ENCODE measurements at regions not wholly inside any gene's neighbourhood (a gene's known extent, or its start where the extent isn't known, plus 50 kb on each side); places are given as distances from the start of the nearest gene placed in this dataset.

DNA sequence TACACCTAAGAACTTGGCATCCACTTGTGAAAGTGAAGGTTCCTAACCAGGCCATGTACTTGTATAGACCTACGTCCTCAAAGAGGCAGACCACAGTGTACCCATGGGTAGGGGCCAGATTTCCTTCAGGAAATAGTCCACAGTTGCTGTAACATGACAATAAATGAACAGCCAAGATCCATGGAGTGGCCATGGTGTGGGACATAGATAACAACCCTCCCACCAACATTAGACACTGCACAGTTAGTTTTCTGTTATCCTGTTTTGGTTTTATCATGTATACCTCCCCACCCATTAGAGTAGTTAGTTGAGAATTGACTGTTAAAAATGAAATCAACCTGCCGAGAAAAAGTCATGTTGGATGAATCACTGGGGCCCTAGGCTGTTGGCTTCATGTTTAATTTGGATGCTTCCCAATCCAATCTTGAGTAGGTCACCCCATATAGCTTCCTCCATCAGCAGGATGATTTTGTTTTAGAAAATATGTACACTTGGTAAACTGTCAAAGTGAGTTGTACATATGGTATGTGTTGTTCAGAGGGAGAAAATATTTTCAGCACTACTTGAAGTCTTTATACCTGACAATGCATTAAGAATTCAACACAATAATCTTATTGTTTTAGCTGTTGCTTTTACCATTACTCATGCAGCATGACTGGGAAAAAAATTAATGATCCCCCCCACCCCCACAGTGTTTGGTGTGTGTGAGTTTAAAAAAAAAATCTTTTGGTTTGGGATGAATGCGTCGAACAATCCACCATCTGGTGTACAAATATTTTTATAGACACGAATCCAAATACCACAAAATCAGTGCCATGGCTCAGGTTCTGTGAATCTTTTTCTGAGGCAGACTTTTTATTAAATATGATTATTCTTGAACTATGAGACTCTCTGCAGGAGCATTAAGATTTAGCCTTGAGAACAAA is 88.3 kb upstream of the ARHGAP29 start:
- no TSS peak for BruUV-seq (replicated peaks)
- TF ChIP-seq EZH2 (IDR thresholded peaks at IDR 0.05; ENCODE audit: low read depth): no peak
- Histone ChIP-seq H3K27me3 (ENCODE audit: insufficient read depth, low read depth) (no peaks in the 10 kb centered on the region), H3K4me1 (replicated peaks; ENCODE audit: insufficient read depth) (peaks cover 94% of the 10 kb centered on the region), H3K4me2 (peak overlapping the region; percentile 71), H3K9me3 (ENCODE audit: insufficient read depth, low read depth) (no peaks in the 10 kb centered on the region), H2AFZ (no peak overlapping the region), H3K4me3 (peak overlapping the region; percentile 39; the same call in 1 of the 2 replicates), H3K36me3 (ENCODE audit: low read depth) (no peaks in the 10 kb centered on the region), H3K27ac (peak overlapping the region; percentile 97), H3K9me2 (ENCODE audit: insufficient read depth) (0 out of 2 replicates have a peak, but pooled peaks cover 6% of the 10 kb centered on the region), H3F3A (ENCODE audit: insufficient read depth, low read depth) (peaks cover 80% of the 10 kb centered on the region), H4K20me1 (ENCODE audit: insufficient read depth) (no peaks in the 10 kb centered on the region), H3K79me2 (ENCODE audit: low read depth) (peaks cover 56% of the 10 kb centered on the region)
- intact Hi-C loops (cut with micrococcal nuclease; ENCODE audit: unreplicated experiment): loop anchor here (1.0 to 5.0 kb wide), 7 partner anchors 25 to 360 kb away; partner anchors contain the start of gene ARHGAP29
- DNase-seq: peak; percentile 79 to 100
- POLR2A ChIA-PET (ENCODE audit: unreplicated experiment): interaction anchor here (0.5 to 1.5 kb wide), 13 partner anchors 26 to 879 kb away, joined by 3 to 22 read pairs (median 5); partner anchors contain the start of genes ARHGAP29 and CNN3
- CTCF ChIA-PET: interaction anchor here (0.5 to 1.0 kb wide), 5 partner anchors 9 to 264 kb away, joined by 3 to 5 read pairs (median 3); no protein-coding TSS in a partner anchor

DNA sequence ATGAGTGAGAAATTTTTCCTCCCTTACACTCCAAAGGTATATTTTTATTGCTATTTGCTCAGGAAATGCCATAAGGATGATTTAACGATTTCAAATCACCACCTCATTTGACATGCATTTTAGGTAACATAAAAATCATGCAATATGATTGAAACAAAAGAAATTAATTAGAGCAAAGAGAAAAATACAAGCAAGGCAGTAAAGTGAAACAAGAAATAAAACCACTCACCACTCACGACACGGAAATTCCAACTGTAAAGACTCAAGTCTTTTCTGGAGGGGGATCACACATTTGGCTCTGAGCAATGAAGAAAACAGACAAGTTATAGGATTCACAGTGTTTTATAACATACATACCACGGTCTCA is 86.8 kb upstream of the ARHGAP29 start:
- peak overlapping the region; percentile 69 for H3K4me2 ChIP-seq
- peaks cover 81% of the 10 kb centered on the region for H3F3A ChIP-seq (ENCODE audit: insufficient read depth, low read depth)
- intact Hi-C loops (cut with micrococcal nuclease; ENCODE audit: unreplicated experiment): no loop called here
- H3K27ac ChIP-seq: peak overlapping the region; percentile 97
- 0 out of 2 replicates have a peak, but pooled peaks cover 5% of the 10 kb centered on the region for H3K9me2 ChIP-seq (ENCODE audit: insufficient read depth)
- H3K4me3 ChIP-seq: peak overlapping the region; percentile 39
- no peaks in the 10 kb centered on the region for H3K36me3 ChIP-seq (ENCODE audit: low read depth)
- POLR2A ChIA-PET (ENCODE audit: unreplicated experiment): no interaction called here
- TF ChIP-seq, protein P1, sequence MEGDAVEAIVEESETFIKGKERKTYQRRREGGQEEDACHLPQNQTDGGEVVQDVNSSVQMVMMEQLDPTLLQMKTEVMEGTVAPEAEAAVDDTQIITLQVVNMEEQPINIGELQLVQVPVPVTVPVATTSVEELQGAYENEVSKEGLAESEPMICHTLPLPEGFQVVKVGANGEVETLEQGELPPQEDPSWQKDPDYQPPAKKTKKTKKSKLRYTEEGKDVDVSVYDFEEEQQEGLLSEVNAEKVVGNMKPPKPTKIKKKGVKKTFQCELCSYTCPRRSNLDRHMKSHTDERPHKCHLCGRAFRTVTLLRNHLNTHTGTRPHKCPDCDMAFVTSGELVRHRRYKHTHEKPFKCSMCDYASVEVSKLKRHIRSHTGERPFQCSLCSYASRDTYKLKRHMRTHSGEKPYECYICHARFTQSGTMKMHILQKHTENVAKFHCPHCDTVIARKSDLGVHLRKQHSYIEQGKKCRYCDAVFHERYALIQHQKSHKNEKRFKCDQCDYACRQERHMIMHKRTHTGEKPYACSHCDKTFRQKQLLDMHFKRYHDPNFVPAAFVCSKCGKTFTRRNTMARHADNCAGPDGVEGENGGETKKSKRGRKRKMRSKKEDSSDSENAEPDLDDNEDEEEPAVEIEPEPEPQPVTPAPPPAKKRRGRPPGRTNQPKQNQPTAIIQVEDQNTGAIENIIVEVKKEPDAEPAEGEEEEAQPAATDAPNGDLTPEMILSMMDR (conservative IDR thresholded peaks at IDR 0.05): no peak
- no peak for TF ChIP-seq EZH2 (IDR thresholded peaks at IDR 0.05; ENCODE audit: low read depth)
- DNase-seq: peak in 1 of 2 experiments; percentile 95
- CTCF ChIA-PET: no interaction called here
- peak overlapping the region; percentile 8; the same call in 1 of the 2 replicates for H2AFZ ChIP-seq
- H3K79me2 ChIP-seq (ENCODE audit: low read depth): peaks cover 43% of the 10 kb centered on the region
- peaks cover 86% of the 10 kb centered on the region for H3K4me1 ChIP-seq (replicated peaks; ENCODE audit: insufficient read depth)
- H4K20me1 ChIP-seq (ENCODE audit: insufficient read depth): no peaks in the 10 kb centered on the region
- no peaks in the 10 kb centered on the region for H3K27me3 ChIP-seq (ENCODE audit: insufficient read depth, low read depth)
- no TSS peak for BruUV-seq (replicated peaks)
- no peaks in the 10 kb centered on the region for H3K9me3 ChIP-seq (ENCODE audit: insufficient read depth, low read depth)

DNA sequence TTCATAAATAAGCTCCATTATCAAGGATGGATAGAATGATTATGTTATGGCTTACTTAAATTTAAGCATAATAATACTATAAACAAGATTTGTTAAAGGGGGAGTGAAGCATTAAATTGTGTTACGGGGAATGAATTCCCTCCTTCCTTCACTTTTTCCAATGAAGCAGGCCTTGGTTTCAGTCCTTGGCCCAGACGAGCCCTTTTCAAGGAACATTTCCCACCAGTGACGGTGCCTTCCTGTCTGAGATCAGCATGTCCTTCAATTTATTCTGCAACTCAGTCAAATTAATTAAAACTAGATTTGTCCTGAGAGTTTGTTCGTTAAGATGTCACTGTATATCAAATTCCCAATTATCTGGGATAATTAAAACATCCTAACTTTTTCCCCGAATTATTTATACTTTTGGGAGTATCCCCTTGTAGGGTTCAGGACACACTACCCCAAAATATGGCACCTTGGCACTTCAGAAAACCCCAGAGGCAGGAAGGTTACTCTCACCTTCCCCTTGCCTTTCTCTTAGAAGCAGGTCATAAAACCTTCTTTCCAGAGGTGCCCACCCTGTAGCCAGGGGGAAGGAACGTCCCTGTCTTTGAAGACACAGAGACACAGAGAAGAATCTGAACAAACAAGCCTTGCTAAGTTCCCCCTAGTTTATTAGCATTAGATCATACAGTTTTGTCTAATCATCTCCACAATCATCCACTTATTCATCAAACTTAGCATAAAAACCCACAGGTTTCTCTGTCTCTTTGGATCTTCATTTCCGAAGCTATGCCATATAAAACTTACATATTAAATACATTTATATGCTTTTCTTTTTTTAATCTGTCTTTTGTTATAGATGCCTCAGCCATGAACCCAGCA is 86.2 kb upstream of the ARHGAP29 start:
- Histone ChIP-seq H3K4me2 (peak overlapping the region; percentile 69), H3K79me2 (ENCODE audit: low read depth) (peaks cover 37% of the 10 kb centered on the region)
- CTCF ChIA-PET: no interaction called here

More for the DNA sequence above, 86.2 kb upstream of the ARHGAP29 start:
- 0 out of 2 replicates have a peak overlapping the region, but pooled peaks have one; percentile 8 for H2AFZ ChIP-seq
- peak overlapping the region; percentile 39; the same call in 1 of the 2 replicates for H3K4me3 ChIP-seq
- POLR2A ChIA-PET (ENCODE audit: unreplicated experiment): no interaction called here
- peaks cover 86% of the 10 kb centered on the region for H3K4me1 ChIP-seq (replicated peaks; ENCODE audit: insufficient read depth)
- peaks cover 75% of the 10 kb centered on the region for H3F3A ChIP-seq (ENCODE audit: insufficient read depth, low read depth)
- no peaks in the 10 kb centered on the region for H3K9me2 ChIP-seq (ENCODE audit: insufficient read depth)
- BruUV-seq (replicated peaks): TSS peak; percentile 95
- intact Hi-C loops (cut with micrococcal nuclease; ENCODE audit: unreplicated experiment): loop anchor here (1.0 kb wide), 1 partner anchor 76 kb away; no protein-coding TSS in a partner anchor
- H3K36me3 ChIP-seq (ENCODE audit: low read depth): no peaks in the 10 kb centered on the region
- H3K27me3 ChIP-seq (ENCODE audit: insufficient read depth, low read depth): no peaks in the 10 kb centered on the region
- H4K20me1 ChIP-seq (ENCODE audit: insufficient read depth): no peaks in the 10 kb centered on the region
- TF ChIP-seq, protein P1 (conservative IDR thresholded peaks at IDR 0.05): no peak
- no peak for TF ChIP-seq EZH2 (IDR thresholded peaks at IDR 0.05; ENCODE audit: low read depth)
- H3K27ac ChIP-seq: peak overlapping the region; percentile 97
- no peak for DNase-seq
- H3K9me3 ChIP-seq (ENCODE audit: insufficient read depth, low read depth): no peaks in the 10 kb centered on the region

Data from PC-9 (cell line).